GM19239 (cell line): ENCODE measurements at regions not wholly inside any gene's neighbourhood (a gene's known extent, or its start where the extent isn't known, plus 50 kb on each side); places are given as distances from the start of the nearest gene placed in this dataset.
"Not testable (repeated sequence)": the region's sequence is repeated elsewhere in the genome, so short reads cannot be mapped to it uniquely, and the experiment has no call there.

Source experiments
- DNase-seq: peaks from one replicate; pipeline ENCODE4 v3.0.0; 2011; ENCODE audit warnings: low spot score; ENCODE audit not compliant: insufficient read length
- FAIRE-seq: peaks from 2 replicates; lab custom pipeline; 2011; peaks lifted over from hg19 to GRCh38; lab: Jason Lieb, UNC

DNA sequence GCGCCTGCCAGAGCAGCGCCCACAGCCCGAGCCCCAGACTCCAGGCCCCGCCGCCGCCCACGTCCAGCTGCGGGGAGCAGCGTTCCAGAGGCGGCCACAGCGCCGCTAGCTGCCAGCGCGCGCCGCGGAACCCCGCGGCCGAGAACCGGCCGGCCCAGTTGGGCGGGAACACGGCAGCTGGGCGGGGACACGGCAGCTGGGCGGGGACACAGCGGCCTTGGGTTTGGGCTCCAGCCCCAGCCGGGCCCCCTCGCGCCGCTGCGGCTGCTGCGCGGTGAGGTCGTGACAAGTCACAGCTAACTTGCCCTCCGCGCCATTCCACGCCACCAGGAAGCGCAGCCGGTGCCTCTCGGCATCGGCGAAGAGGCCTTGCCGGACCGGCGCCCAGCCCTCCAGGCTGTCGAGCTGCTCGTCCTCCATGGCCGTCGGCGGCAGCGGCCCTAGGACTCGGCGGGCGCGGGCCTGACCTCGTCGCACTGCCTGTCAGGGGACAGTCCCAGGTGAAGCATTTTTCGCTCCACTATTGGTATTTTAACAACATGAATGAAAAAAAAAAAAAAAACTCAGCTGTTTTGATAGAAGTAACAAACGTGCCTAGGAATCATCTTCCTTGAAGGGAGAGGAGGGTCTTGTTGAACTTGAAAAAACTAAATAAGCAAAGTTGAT lies 56.6 kb upstream of the GOLGA8N start:
- not testable (repeated sequence) for DNase-seq
- peak; percentile 47 for FAIRE-seq

DNA sequence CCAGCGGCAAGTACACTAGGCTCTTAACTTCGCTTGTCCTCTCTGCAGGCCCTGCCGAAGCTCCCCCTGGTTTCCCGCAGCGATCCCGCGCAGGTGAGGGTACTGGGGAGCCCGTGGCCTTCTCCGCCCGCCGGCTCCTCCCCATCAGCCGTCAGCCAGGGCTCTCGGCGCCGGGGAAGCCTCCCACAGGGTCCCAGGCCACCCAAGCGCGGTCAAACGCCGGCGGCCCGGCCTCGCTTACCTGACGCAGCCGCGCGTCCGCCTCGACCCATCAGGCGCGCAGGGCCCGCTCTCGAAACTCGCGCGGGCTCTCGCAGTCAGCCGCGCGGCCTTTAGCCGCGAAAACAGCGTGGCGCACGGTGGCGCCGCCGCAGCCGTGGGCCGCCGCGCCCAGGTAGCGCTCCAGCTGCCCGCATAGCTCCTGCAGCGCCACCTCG lies 57.2 kb upstream of the GOLGA8N start:
- FAIRE-seq, DNase-seq: not testable (repeated sequence)

GRCh38 chr15:32535150-32535898 lies 57.9 kb upstream of the GOLGA8N start:
- DNase-seq, result not testable (repeated sequence)

DNA sequence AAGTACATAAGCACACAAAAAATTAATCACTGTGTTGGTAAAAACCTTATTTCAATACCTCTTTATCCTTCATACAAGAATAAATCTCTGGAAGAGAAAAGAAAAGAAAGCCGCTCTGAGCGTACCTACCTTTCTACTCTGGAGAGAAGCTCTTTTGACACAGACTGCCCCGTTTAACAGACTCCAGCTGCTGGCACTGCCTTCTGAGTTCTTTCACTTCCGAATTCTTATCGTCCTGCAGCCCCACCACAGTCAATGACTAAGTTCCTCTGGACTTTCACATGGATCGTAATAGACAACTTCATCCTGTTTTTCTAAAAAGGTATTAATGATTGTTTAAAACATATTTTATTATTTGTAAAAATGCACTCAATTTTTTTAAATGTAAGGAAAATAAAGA lies 67.5 kb upstream of the GOLGA8O start:
- not testable (repeated sequence) for DNase-seq, FAIRE-seq

More at GRCh38 chr15:32535150-32535898, 57.9 kb upstream of the GOLGA8N start:
- FAIRE-seq, result not testable (repeated sequence)

GRCh38 chr15:32522421-32522820 lies 67.0 kb upstream of the GOLGA8O start:
- not testable (repeated sequence) for DNase-seq

GRCh38 chr15:32518976-32519375 lies 63.5 kb upstream of the GOLGA8O start:
- FAIRE-seq, result not testable (repeated sequence)

More at GRCh38 chr15:32522421-32522820, 67.0 kb upstream of the GOLGA8O start:
- not testable (repeated sequence) for FAIRE-seq

GRCh38 chr15:32518013-32518412 lies 62.6 kb upstream of the GOLGA8O start:
- not testable (repeated sequence) for FAIRE-seq, DNase-seq

More at GRCh38 chr15:32518976-32519375, 63.5 kb upstream of the GOLGA8O start:
- DNase-seq, result not testable (repeated sequence)

DNA sequence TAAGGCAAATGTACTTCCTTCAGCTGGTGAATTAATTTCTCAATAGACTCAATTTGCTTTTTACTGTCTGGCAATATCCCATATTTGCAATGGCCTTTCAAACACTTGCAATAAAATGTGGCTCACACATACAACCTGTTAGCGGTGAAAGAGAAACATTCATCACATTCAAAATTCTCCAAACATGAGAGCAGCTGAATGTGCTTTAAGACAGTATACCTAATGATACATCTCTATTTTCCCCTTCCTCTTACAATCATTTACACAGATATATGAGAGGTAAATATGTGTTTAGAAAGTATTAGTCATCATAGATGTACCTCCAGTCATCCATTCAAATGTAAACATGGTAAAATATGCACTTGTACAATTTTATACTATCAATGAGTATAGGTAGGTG lies 61.5 kb upstream of the GOLGA8O start:
- FAIRE-seq, DNase-seq: not testable (repeated sequence)

GRCh38 chr15:32513378-32513777 lies 57.9 kb upstream of the GOLGA8O start:
- not testable (repeated sequence) for DNase-seq, FAIRE-seq

- FAIRE-seq, DNase-seq: not testable (repeated sequence)
Observed at GRCh38 chr15:32510027-32510426, 54.6 kb upstream of the GOLGA8O start.

DNA sequence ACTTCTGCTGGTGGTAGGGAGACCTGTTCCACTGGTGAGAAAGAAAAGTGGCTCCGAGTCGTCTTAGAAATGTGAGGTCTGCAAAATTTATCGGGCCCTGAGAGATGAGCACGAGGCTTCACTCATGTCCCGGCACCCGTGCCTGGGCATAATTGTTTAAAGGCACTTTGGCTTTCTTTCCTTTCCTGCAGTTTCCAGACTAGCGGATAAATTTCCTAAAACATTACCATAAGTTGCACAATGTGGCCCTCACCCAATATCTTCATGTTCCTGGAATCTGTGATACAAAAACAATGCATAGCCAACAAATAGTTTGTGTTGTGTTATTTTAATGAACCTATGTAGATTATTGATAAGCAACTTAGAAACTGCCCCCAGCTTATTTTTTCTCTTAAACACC lies 52.6 kb upstream of the GOLGA8O start:
- FAIRE-seq, DNase-seq: not testable (repeated sequence)

DNA sequence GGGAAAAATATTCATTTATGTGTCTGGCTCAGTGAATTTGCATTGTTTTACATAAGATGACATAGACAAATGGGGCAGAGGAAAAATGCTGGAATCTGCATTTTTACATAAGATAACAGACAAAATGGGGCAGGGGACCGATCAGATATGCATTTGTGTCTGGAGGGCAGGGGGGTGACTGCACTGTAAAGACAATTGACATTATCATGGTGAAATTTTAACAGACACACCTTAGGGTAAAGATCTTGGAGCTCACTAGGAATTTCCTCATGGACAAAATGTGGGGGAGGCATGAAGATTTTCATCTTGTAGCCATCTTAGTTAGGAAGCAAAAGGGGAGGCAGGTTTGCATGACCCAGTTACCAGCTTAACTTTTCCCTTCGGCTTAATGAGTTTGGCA lies 51.4 kb upstream of the GOLGA8O start:
- not testable (repeated sequence) for FAIRE-seq

GRCh38 chr15:32505633-32506032 lies 50.2 kb upstream of the GOLGA8O start:
- not testable (repeated sequence) for DNase-seq, FAIRE-seq

More for the DNA sequence above, 51.4 kb upstream of the GOLGA8O start:
- DNase-seq, result not testable (repeated sequence)
